Dedifferentiated amniotic fluid mesenchymal stem cell (primary cell): ENCODE measurements at regions not wholly inside any gene's neighbourhood (a gene's known extent, or its start where the extent isn't known, plus 50 kb on each side); places are given as distances from the start of the nearest gene placed in this dataset.

Source experiments
- DNase-seq: peaks from one replicate; pipeline ENCODE4 v3.0.0-alpha.2; 2016; ENCODE audit errors: extremely low spot score

- DNase-seq, result no peak
These were observed 61.2 kb upstream of the ALDH1A1 start for GRCh38 chr9:73014011-73014410.

- no peak for DNase-seq
These were observed 59.1 kb upstream of the ALDH1A1 start for GRCh38 chr9:73011956-73012355.

GRCh38 chr9:73011181-73011750 lies 58.4 kb upstream of the ALDH1A1 start:
- peak; percentile 83 for DNase-seq

- DNase-seq, result no peak
These were observed 56.9 kb upstream of the ALDH1A1 start for GRCh38 chr9:73009649-73010288.

GRCh38 chr9:73007966-73008672 lies 55.3 kb upstream of the ALDH1A1 start:
- no peak for DNase-seq

GRCh38 chr9:73006986-73007385 lies 54.1 kb upstream of the ALDH1A1 start:
- DNase-seq, result no peak
